MM.1S (cell line): ENCODE measurements at regions not wholly inside any gene's neighbourhood (a gene's known extent, or its start where the extent isn't known, plus 50 kb on each side); places are given as distances from the start of the nearest gene placed in this dataset.

Experiments used
- DNase-seq: peaks from one replicate; pipeline ENCODE4 v3.0.0-alpha.2; 2015
- H2AFZ ChIP-seq: fragments of 300-600 bp; sonication (generic); 2 replicates; pipeline ENCODE4 v1.6.0; 2016; ENCODE audit warnings: antibody characterized with exemption, low read length
- H3F3A ChIP-seq: fragments of 300-600 bp; sonication (generic); 2 replicates; pipeline ENCODE4 v1.6.1; 2016; ENCODE audit warnings: mild to moderate bottlenecking, antibody characterized with exemption, low read length, moderate library complexity, mixed read lengths; ENCODE audit not compliant: insufficient read depth
- H3K27ac ChIP-seq: fragments of 300-600 bp; sonication (generic); 2 replicates; pipeline ENCODE4 v1.5.1; 2016; ENCODE audit warnings: mild to moderate bottlenecking, low read length
- H3K27me3 ChIP-seq: fragments of 300-600 bp; sonication (generic); replicated peaks from 2 replicates; pipeline ENCODE4 v1.6.0; 2016; ENCODE audit warnings: low read length; ENCODE audit not compliant: insufficient read depth
- H3K36me3 ChIP-seq: fragments of 300-600 bp; sonication (generic); replicated peaks from 2 replicates; pipeline ENCODE4 v1.6.1; 2016; ENCODE audit warnings: mild to moderate bottlenecking, low read length, mixed read lengths; ENCODE audit not compliant: insufficient read depth
- H3K4me1 ChIP-seq: fragments of 300-600 bp; sonication (generic); 2 replicates; pipeline ENCODE4 v1.6.1; 2016; ENCODE audit warnings: low read length, mixed read lengths
- H3K4me2 ChIP-seq: fragments of 300-600 bp; sonication (generic); 2 replicates; pipeline ENCODE4 v1.6.0; 2016; ENCODE audit warnings: low read depth, low read length
- H3K4me3 ChIP-seq: fragments of 300-600 bp; sonication (generic); 2 replicates; pipeline ENCODE4 v1.5.1; 2016; ENCODE audit warnings: low read length, mixed read lengths
- H3K79me2 ChIP-seq: fragments of 300-600 bp; sonication (generic); 2 replicates; pipeline ENCODE4 v1.6.1; 2016; ENCODE audit warnings: mixed run types, low read length, mixed read lengths
- H3K9ac ChIP-seq: fragments of 300-600 bp; sonication (generic); 2 replicates; pipeline ENCODE4 v1.6.1; 2016; ENCODE audit warnings: low read length, mixed read lengths
- H3K9me2 ChIP-seq: fragments of 300-600 bp; sonication (generic); replicated peaks from 2 replicates; pipeline ENCODE4 v1.6.1; 2016; ENCODE audit warnings: mild to moderate bottlenecking, low read length, mixed read lengths; ENCODE audit not compliant: insufficient read depth
- H3K9me3 ChIP-seq: fragments of 300-600 bp; sonication (generic); replicated peaks from 2 replicates; pipeline ENCODE4 v1.6.1; 2016; ENCODE audit warnings: mild to moderate bottlenecking, low read length, mixed read lengths; ENCODE audit not compliant: insufficient read depth
- H4K20me1 ChIP-seq: fragments of 300-600 bp; sonication (generic); 2 replicates; pipeline ENCODE4 v1.6.1; 2016; ENCODE audit warnings: mild to moderate bottlenecking, low read length, moderate library complexity, mixed read lengths; ENCODE audit not compliant: insufficient read depth
- CTCF ChIP-seq: fragments of 300-600 bp; sonication (generic); IDR thresholded peaks from 2 replicates; pipeline ENCODE4 v1.5.1; 2016; ENCODE audit warnings: antibody characterized with exemption, low read length, mixed read lengths
- EZH2 ChIP-seq: fragments of 300-600 bp; sonication (generic); optimal IDR thresholded peaks from 2 replicates; pipeline ENCODE3; 2017; ENCODE audit warnings: low read depth, mild to moderate bottlenecking, antibody characterized with exemption, low read length, mixed read lengths
- EZH2phosphoT487 ChIP-seq: fragments of 300-600 bp; sonication (generic); IDR thresholded peaks from 2 replicates; pipeline ENCODE4 v1.6.1; 2018; ENCODE audit warnings: antibody characterized with exemption, low read length

- Histone ChIP-seq H3K9ac (no peak overlapping the region), H3K79me2 (no peaks in the 10 kb centered on the region), H3K4me2 (no peak overlapping the region), H3K4me1 (peaks cover 12% of the 10 kb centered on the region), H3K27ac (no peak overlapping the region), H3K36me3 (no peaks in the 10 kb centered on the region), H2AFZ (no peak overlapping the region), H3K4me3 (no peak overlapping the region), H4K20me1 (no peaks in the 10 kb centered on the region), H3F3A (peaks cover 9% of the 10 kb centered on the region), H3K9me2 (no peaks in the 10 kb centered on the region), H3K27me3 (no peaks in the 10 kb centered on the region), H3K9me3 (no peaks in the 10 kb centered on the region)
- no peak for DNase-seq
- no peak for TF ChIP-seq EZH2phosphoT487
- no peak for TF ChIP-seq EZH2
- TF ChIP-seq CTCF = no peak
These were observed 114.0 kb upstream of the VEGFC start for GRCh38 chr4:176906709-176907108.

GRCh38 chr4:176910646-176911045, 117.9 kb upstream of the VEGFC start:
- TF ChIP-seq CTCF (no peak), EZH2 (no peak), EZH2phosphoT487 (no peak)
- H3K36me3 ChIP-seq = no peaks in the 10 kb centered on the region
- no peaks in the 10 kb centered on the region for H3F3A ChIP-seq
- no peak overlapping the region for H3K9ac ChIP-seq
- H3K4me1 ChIP-seq = no peaks in the 10 kb centered on the region
- no peak overlapping the region for H2AFZ ChIP-seq
- H4K20me1 ChIP-seq = no peaks in the 10 kb centered on the region
- no peak overlapping the region for H3K4me3 ChIP-seq
- H3K4me2 ChIP-seq = no peak overlapping the region
- H3K9me2 ChIP-seq = no peaks in the 10 kb centered on the region
- no peaks in the 10 kb centered on the region for H3K79me2 ChIP-seq
- DNase-seq = no peak
- no peaks in the 10 kb centered on the region for H3K27me3 ChIP-seq
- H3K27ac ChIP-seq = no peak overlapping the region
- no peaks in the 10 kb centered on the region for H3K9me3 ChIP-seq

GRCh38 chr4:176919631-176920030, 126.9 kb upstream of the VEGFC start:
- no peak for DNase-seq
- Histone ChIP-seq H3K79me2 (no peaks in the 10 kb centered on the region), H4K20me1 (no peaks in the 10 kb centered on the region), H3K9ac (no peak overlapping the region), H3K4me1 (no peaks in the 10 kb centered on the region), H3K4me3 (no peak overlapping the region), H3K4me2 (no peak overlapping the region), H3K9me3 (no peaks in the 10 kb centered on the region), H3K9me2 (no peaks in the 10 kb centered on the region), H3K27ac (no peak overlapping the region), H3F3A (no peaks in the 10 kb centered on the region), H3K36me3 (no peaks in the 10 kb centered on the region), H2AFZ (no peak overlapping the region), H3K27me3 (no peaks in the 10 kb centered on the region)
- TF ChIP-seq EZH2 (no peak), EZH2phosphoT487 (no peak), CTCF (no peak)
